HG02840 (cell line): ENCODE measurements at regions not wholly inside any gene's neighbourhood (a gene's known extent, or its start where the extent isn't known, plus 50 kb on each side); places are given as distances from the start of the nearest gene placed in this dataset.
"Not testable (repeated sequence)": the region's sequence is repeated elsewhere in the genome, so short reads cannot be mapped to it uniquely, and the experiment has no call there.

Source experiments
- ATAC-seq: cut with Tn5 transposase; IDR thresholded peaks from one replicate; pipeline ENCODE4 v1.9.1; 2021; ENCODE audit warnings: mild to moderate bottlenecking, moderate library complexity, moderate number of reproducible peaks; ENCODE audit not compliant: unreplicated experiment, low FRiP score

DNA sequence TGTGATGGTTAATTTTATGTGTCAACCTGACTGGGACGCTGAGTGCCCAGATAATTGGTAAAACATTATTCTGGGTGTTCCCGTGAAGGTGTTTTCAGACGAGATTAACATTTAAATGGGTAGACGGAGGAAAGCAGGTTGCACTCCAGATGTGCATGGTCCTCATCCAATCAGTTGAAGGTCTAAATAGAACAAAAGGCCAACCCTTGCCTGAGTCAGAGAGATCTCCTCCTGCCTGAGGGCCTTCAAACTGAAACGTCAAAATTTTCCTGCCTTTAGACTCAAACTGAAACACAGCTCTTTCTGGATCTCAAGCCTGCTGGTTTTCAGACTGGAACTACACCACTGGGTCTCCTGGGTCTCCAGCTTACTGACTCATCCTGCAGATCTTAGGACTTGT is 73.5 kb downstream of the NPIPA8 start:
- not testable (repeated sequence) for ATAC-seq

DNA sequence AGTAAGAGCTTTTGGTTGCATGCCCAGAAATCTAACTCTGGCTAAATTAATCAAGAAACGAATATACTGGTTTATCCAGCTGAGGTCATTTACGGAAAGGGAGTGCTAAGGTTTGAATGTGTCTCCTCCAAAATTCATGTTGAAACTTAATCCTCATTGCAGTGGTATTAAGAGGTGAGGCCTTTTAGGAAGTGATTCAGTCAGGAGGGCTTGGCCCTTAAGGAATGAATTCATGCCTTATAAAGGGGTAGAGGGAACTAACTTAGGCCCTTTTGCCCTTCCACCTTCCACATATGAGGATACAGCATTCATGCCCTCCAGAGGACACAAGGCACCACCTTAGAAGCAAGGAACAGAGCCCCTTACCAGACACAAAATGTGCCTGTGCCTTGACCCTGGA is 74.7 kb downstream of the NPIPA8 start:
- not testable (repeated sequence) for ATAC-seq

- ATAC-seq, result not testable (repeated sequence)
These were observed 76.9 kb downstream of the NPIPA8 start for GRCh38 chr16:18259496-18260176.

GRCh38 chr16:18252943-18253342 is 83.6 kb downstream of the NPIPA8 start:
- not testable (repeated sequence) for ATAC-seq

GRCh38 chr16:18230505-18230904 is 106.0 kb downstream of the NPIPA8 start:
- not testable (repeated sequence) for ATAC-seq

- ATAC-seq, result not testable (repeated sequence)
These were observed 114.2 kb downstream of the NPIPA8 start for GRCh38 chr16:18222054-18223009.

- not testable (repeated sequence) for ATAC-seq
These were observed 118.8 kb downstream of the NPIPA8 start for GRCh38 chr16:18217741-18218140.

GRCh38 chr16:18216814-18217213 is 119.7 kb downstream of the NPIPA8 start:
- ATAC-seq, result not testable (repeated sequence)

- not testable (repeated sequence) for ATAC-seq
These were observed 122.7 kb downstream of the NPIPA8 start for GRCh38 chr16:18213810-18214209.

- ATAC-seq, result not testable (repeated sequence)
These were observed 125.0 kb downstream of the NPIPA8 start for GRCh38 chr16:18211505-18211904.

DNA sequence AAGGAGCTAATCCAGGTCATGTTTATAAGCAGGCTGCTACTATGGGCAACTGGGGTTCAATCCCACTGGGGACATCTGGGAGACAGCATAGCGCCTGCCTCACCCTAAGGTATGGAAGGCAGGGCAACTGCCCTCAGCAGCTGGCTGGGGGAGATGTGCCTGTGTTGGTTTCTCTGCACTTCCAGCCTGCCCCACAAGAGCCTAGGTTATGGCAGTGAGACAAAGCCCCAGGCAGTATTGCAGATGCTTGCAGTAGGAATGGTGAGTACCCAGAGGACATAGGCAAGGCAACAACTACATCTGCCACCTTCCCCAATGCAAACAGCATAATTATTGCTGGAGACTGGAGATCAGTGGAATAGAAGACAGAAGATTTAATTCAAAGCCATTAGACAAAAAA is 131.8 kb downstream of the NPIPA8 start:
- ATAC-seq, result not testable (repeated sequence)

DNA sequence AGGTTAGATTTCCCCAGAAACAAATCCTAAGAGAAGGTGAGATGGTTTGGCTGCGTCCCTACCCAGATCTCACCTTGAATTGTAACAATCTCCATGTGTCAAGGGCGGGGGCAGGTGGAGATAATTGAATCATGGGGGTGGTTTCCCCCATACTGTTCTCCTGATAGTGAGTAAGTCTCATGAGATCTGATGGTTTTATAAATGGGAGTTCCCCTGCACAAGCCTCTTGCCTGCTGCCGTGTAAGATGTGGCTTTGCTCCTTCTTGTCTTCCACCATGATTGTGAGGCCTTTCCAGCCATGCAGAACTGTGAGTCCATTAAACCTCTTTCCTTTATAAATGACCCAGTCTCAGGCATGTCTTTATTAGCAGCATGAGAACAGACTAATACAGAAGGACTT is 132.2 kb downstream of the NPIPA8 start:
- ATAC-seq, result not testable (repeated sequence)

DNA sequence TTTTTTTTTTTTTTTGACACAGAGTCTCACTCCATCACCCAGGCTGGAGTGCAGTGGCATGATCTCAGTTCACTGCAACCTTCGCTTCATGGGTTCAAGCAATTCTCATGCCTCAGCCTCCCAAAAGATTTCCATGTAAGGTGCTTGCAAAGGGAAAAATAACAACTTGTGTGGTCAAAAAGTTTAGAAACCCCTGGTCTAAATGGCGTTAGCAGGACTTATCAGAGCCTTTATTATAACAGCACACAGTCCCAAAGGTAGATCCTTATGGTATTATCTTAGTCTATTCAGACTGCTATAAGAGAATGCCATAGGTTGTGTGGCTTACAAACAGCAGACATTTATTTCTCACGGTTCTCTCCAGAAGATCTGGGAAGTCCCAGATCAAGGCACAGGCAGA is 135.0 kb downstream of the NPIPA8 start:
- ATAC-seq, result not testable (repeated sequence)

- ATAC-seq, result not testable (repeated sequence)
These were observed 144.1 kb downstream of the NPIPA8 start for GRCh38 chr16:18192389-18192788.

- ATAC-seq, result not testable (repeated sequence)
These were observed 146.4 kb downstream of the NPIPA8 start for GRCh38 chr16:18190179-18190578.

- ATAC-seq, result not testable (repeated sequence)
These were observed 151.8 kb downstream of the NPIPA8 start for GRCh38 chr16:18184755-18185154.

- ATAC-seq, result not testable (repeated sequence)
These were observed 155.5 kb downstream of the NPIPA8 start for GRCh38 chr16:18181028-18181427.

GRCh38 chr16:18173945-18174497 is 162.5 kb downstream of the NPIPA8 start:
- not testable (repeated sequence) for ATAC-seq

- ATAC-seq, result not testable (repeated sequence)
These were observed 174.2 kb downstream of the NPIPA8 start for GRCh38 chr16:18162293-18162692.

DNA sequence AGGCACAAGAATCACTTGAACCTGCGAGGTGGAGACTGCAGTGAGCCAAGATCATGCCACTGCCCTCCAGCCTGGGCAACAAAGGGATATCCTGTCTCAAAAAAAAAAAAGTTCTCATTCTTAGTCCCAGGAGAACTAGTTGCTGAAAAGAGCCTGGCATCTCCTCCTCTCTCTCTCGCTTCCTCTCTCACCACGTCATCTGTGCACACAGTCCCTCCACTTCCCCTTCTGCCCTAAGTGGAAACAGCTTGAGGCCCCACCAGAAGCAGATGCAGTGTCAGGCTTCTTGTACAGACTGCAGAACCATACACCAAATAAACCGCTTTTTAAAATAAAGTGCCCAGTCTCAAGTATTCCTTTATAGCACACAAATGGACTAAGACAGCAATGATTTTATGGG is 175.3 kb downstream of the NPIPA8 start:
- ATAC-seq, result not testable (repeated sequence)

- ATAC-seq, result not testable (repeated sequence)
These were observed 177.4 kb downstream of the NPIPA8 start for GRCh38 chr16:18159185-18159584.
